Activated CD8-positive, alpha-beta T cell treated with anti-CD3 and anti-CD28 coated beads, Interleukin-2, amount 10 ng/mL, durations not matched to agents 7 days and 5 days (primary cell): ENCODE measurements at regions not wholly inside any gene's neighbourhood (a gene's known extent, or its start where the extent isn't known, plus 50 kb on each side); places are given as distances from the start of the nearest gene placed in this dataset.

Source experiments
- ATAC-seq: fragments of 150-1000 bp; cut with Tn5 transposase; one replicate; pipeline ENCODE4 v1.10.0; 2021; ENCODE audit warnings: moderate library complexity
- CTCF ChIA-PET: fragments of 350-600 bp; sonication (Branson Sonifier 250); formaldehyde crosslinking; loops from one replicate; lab custom pipeline; 2021; ENCODE audit warnings: antibody characterized with exemption; lab: Charles Lee
- POLR2A ChIA-PET: fragments of 350-600 bp; sonication (Branson Sonifier 250); formaldehyde crosslinking; loops from one replicate; lab custom pipeline; 2021; ENCODE audit warnings: antibody characterized with exemption; lab: Charles Lee
- DNase-seq: peaks from one replicate; pipeline ENCODE4 v3.0.0-alpha.2; 2020
- H3K27ac Mint-ChIP-seq: one replicate; pipeline ENCODE4 v1.8.0; 2021; ENCODE audit warnings: mild to moderate bottlenecking, mixed read lengths
- H3K27me3 Mint-ChIP-seq: one replicate; pipeline ENCODE4 v1.8.0; 2021; ENCODE audit warnings: low read depth, mixed read lengths
- H3K36me3 Mint-ChIP-seq: one replicate; pipeline ENCODE4 v1.8.0; 2021; ENCODE audit warnings: low read depth, mixed read lengths
- H3K4me1 Mint-ChIP-seq: one replicate; pipeline ENCODE4 v1.8.0; 2021; ENCODE audit warnings: low read depth, mixed read lengths
- H3K4me3 Mint-ChIP-seq: one replicate; pipeline ENCODE4 v1.8.0; 2021; ENCODE audit warnings: mild to moderate bottlenecking, mixed read lengths
- H3K9me3 Mint-ChIP-seq: one replicate; pipeline ENCODE4 v1.8.0; 2022; ENCODE audit warnings: mixed read lengths; ENCODE audit not compliant: insufficient read depth

GRCh38 chr14:100667656-100668055 is 59.0 kb upstream of the DLK1 start:
- POLR2A ChIA-PET: interaction anchor here (0.6 kb wide), 1 partner anchor 22 kb away, joined by 3 read pairs; no protein-coding TSS in a partner anchor
- CTCF ChIA-PET: no interaction called here
- H3K36me3 Mint-ChIP-seq: no peaks in the 10 kb centered on the region

GRCh38 chr14:100668352-100668751 is 58.3 kb upstream of the DLK1 start:
- ChIA-PET POLR2A (interaction anchor here (0.6 kb wide), 1 partner anchor 23 kb away, joined by 3 read pairs; no protein-coding TSS in a partner anchor), CTCF (no interaction called here)
- no peak overlapping the region for H3K4me3 Mint-ChIP-seq
- H3K27me3 Mint-ChIP-seq: peaks cover 29% of the 10 kb centered on the region
- no peak for DNase-seq
- H3K9me3 Mint-ChIP-seq: no peaks in the 10 kb centered on the region
- ATAC-seq: no peak
- H3K27ac Mint-ChIP-seq: no peak overlapping the region
- no peaks in the 10 kb centered on the region for H3K36me3 Mint-ChIP-seq
- no peaks in the 10 kb centered on the region for H3K4me1 Mint-ChIP-seq

More at GRCh38 chr14:100667656-100668055, 59.0 kb upstream of the DLK1 start:
- Mint-ChIP-seq H3K27me3 (peaks cover 22% of the 10 kb centered on the region), H3K9me3 (no peaks in the 10 kb centered on the region), H3K4me3 (no peak overlapping the region), H3K27ac (no peak overlapping the region), H3K4me1 (peaks cover 6% of the 10 kb centered on the region)
- no peak for ATAC-seq
- DNase-seq: no peak

- ChIA-PET POLR2A (no interaction called here), CTCF (no interaction called here)
- no peaks in the 10 kb centered on the region for H3K36me3 Mint-ChIP-seq
- DNase-seq (no peak), ATAC-seq (no peak)
- no peak overlapping the region for H3K27ac Mint-ChIP-seq
- H3K9me3 Mint-ChIP-seq: no peaks in the 10 kb centered on the region
- no peaks in the 10 kb centered on the region for H3K4me1 Mint-ChIP-seq
- H3K4me3 Mint-ChIP-seq: no peak overlapping the region
- peaks cover 35% of the 10 kb centered on the region for H3K27me3 Mint-ChIP-seq
These were observed 57.7 kb upstream of the DLK1 start for GRCh38 chr14:100669011-100669412.

GRCh38 chr14:100669468-100669867 is 57.2 kb upstream of the DLK1 start:
- DNase-seq (no peak), ATAC-seq (no peak)
- no peak overlapping the region for H3K4me3 Mint-ChIP-seq
- H3K36me3 Mint-ChIP-seq: no peaks in the 10 kb centered on the region
- ChIA-PET CTCF (no interaction called here), POLR2A (no interaction called here)
- no peak overlapping the region for H3K27ac Mint-ChIP-seq
- no peaks in the 10 kb centered on the region for H3K4me1 Mint-ChIP-seq
- H3K9me3 Mint-ChIP-seq: no peaks in the 10 kb centered on the region
- peaks cover 38% of the 10 kb centered on the region for H3K27me3 Mint-ChIP-seq

DNA sequence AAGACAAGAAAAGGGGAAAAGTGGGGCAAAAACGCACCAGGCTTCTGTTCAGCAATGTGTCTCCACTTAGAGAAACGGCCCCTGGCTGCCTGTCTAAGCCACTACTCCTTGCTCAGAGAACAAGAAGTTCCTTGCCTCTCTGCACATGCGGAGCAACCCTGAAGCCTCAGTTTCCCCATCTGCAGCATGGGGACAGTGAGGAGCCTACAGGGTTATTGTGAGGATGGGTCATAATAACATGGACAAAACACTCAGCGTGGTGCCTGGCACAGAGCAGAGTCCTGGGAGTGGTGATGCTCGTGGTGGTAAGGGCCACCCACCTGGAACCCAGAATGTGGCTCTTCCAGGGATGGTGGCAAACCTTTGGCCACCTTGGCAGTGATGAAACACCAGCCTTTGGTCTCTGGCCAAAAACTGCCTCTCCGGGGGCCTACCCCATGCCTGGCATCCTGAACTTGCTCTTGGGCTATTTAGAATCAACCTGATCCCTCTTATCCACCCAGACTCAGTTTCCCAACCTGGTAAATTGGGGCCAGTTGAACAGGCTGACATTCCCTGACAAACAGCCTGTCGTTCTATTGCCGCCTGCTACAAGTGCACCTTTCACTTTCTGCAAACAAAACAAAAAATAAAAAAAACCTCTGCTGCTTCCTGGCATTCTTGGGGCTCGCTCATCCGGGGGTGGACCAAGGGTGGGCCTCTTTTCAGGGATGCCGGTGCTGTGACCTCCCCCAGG is 56.5 kb upstream of the DLK1 start:
- ChIA-PET POLR2A (no interaction called here), CTCF (no interaction called here)
- Mint-ChIP-seq H3K27ac (no peak overlapping the region), H3K27me3 (peaks cover 37% of the 10 kb centered on the region), H3K36me3 (no peaks in the 10 kb centered on the region), H3K4me3 (no peak overlapping the region), H3K9me3 (no peaks in the 10 kb centered on the region), H3K4me1 (no peaks in the 10 kb centered on the region)
- no peak for ATAC-seq
- DNase-seq: no peak

DNA sequence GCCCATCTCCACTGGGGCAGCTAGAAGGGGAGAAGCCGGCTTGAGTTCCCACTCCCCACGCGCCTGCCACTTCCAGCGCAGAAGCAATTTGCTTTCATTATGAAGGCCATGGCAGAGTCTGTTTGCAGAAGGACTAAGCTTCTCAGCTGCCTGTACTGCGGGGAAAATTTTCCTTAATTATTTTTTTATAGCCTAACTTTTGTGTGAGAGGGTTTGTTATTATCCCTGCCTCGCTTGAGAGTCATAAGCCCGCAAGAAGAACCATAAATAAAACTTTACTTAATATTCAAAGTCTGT is 56.0 kb upstream of the DLK1 start:
- CTCF ChIA-PET: interaction anchor here (1.0 kb wide), 1 partner anchor 8 kb away, joined by 3 read pairs; no protein-coding TSS in a partner anchor

GRCh38 chr14:100671386-100671901 is 55.2 kb upstream of the DLK1 start:
- CTCF ChIA-PET: interaction anchor here (1.0 kb wide), 2 partner anchors 9 to 283 kb away, joined by 3 read pairs; no protein-coding TSS in a partner anchor
- H3K4me3 Mint-ChIP-seq: no peak overlapping the region
- no peaks in the 10 kb centered on the region for H3K9me3 Mint-ChIP-seq
- no peaks in the 10 kb centered on the region for H3K36me3 Mint-ChIP-seq
- no peak overlapping the region for H3K27ac Mint-ChIP-seq
- peaks cover 34% of the 10 kb centered on the region for H3K27me3 Mint-ChIP-seq
- DNase-seq: no peak
- no peaks in the 10 kb centered on the region for H3K4me1 Mint-ChIP-seq
- no peak for ATAC-seq
- POLR2A ChIA-PET: no interaction called here

More for the DNA sequence above, 56.0 kb upstream of the DLK1 start:
- Mint-ChIP-seq H3K4me3 (no peak overlapping the region), H3K4me1 (no peaks in the 10 kb centered on the region), H3K27me3 (peaks cover 34% of the 10 kb centered on the region), H3K27ac (no peak overlapping the region), H3K36me3 (no peaks in the 10 kb centered on the region), H3K9me3 (no peaks in the 10 kb centered on the region)
- no peak for ATAC-seq
- POLR2A ChIA-PET: no interaction called here
- DNase-seq: no peak

DNA sequence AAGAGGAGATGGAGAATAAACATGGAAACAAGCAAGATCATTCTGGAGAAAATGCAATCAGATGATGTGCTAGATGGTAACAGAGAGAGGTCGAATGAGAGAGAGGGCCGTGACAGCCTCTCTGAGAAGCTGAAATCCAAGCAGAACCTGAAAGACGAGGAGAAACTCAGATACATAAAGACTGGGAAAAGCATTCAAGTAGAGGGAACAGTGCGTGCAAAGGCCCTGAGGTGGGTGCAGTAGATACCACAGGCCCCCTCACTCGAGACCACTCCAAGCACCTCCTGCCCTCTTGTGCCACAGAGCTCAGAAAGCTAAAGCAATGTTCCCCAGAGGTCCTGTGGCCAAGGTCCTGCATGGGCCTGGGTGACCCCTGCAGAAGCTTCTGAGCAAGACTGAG is 54.8 kb upstream of the DLK1 start:
- no peaks in the 10 kb centered on the region for H3K36me3 Mint-ChIP-seq
- ChIA-PET POLR2A (no interaction called here), CTCF (interaction anchor here (1.0 kb wide), 2 partner anchors 9 to 284 kb away, joined by 3 read pairs; no protein-coding TSS in a partner anchor)
- ATAC-seq (no peak), DNase-seq (no peak)
- H3K27me3 Mint-ChIP-seq: peaks cover 34% of the 10 kb centered on the region
- no peak overlapping the region for H3K4me3 Mint-ChIP-seq
- no peaks in the 10 kb centered on the region for H3K4me1 Mint-ChIP-seq
- no peaks in the 10 kb centered on the region for H3K9me3 Mint-ChIP-seq
- H3K27ac Mint-ChIP-seq: no peak overlapping the region

- Mint-ChIP-seq H3K27me3 (peaks cover 34% of the 10 kb centered on the region), H3K36me3 (no peaks in the 10 kb centered on the region), H3K4me1 (no peaks in the 10 kb centered on the region), H3K27ac (no peak overlapping the region), H3K4me3 (no peak overlapping the region), H3K9me3 (no peaks in the 10 kb centered on the region)
- CTCF ChIA-PET: interaction anchor here (1.0 to 1.5 kb wide), 4 partner anchors 9 to 28 kb away, joined by 3 to 5 read pairs (median 4); no protein-coding TSS in a partner anchor
- DNase-seq (no peak), ATAC-seq (no peak)
- POLR2A ChIA-PET: no interaction called here
These were observed 53.4 kb upstream of the DLK1 start for GRCh38 chr14:100673085-100673806.

DNA sequence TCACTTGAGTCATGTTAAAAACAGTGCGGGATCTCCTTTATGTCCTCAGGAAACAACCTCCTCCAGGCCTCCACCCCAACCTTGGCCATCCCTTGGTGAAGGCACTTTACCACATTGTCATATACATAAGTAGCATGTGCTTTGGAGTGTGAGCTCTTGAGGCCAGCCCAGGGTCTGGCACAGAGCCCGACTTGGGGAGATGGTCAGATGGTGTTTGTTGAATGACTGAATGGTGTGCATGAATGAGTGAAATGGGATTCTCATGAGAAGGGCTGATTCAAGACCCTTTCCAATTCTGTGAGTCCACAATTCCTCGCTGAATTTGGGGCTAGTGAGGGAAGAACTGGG is 52.9 kb upstream of the DLK1 start:
- H3K27ac Mint-ChIP-seq: no peak overlapping the region
- CTCF ChIA-PET: interaction anchor here (0.7 to 1.5 kb wide), 4 partner anchors 9 to 149 kb away, joined by 3 to 5 read pairs (median 4); no protein-coding TSS in a partner anchor
- H3K27me3 Mint-ChIP-seq: peaks cover 34% of the 10 kb centered on the region
- DNase-seq (no peak), ATAC-seq (no peak)
- H3K36me3 Mint-ChIP-seq: no peaks in the 10 kb centered on the region
- H3K4me3 Mint-ChIP-seq: no peak overlapping the region
- H3K4me1 Mint-ChIP-seq: no peaks in the 10 kb centered on the region
- POLR2A ChIA-PET: no interaction called here
- H3K9me3 Mint-ChIP-seq: no peaks in the 10 kb centered on the region

- ATAC-seq: no peak
- Mint-ChIP-seq H3K4me1 (no peaks in the 10 kb centered on the region), H3K36me3 (no peaks in the 10 kb centered on the region), H3K27me3 (peaks cover 32% of the 10 kb centered on the region), H3K9me3 (no peaks in the 10 kb centered on the region), H3K4me3 (no peak overlapping the region), H3K27ac (no peak overlapping the region)
- ChIA-PET POLR2A (no interaction called here), CTCF (interaction anchor here (0.7 kb wide), 1 partner anchor 150 kb away, joined by 3 read pairs; no protein-coding TSS in a partner anchor)
- no peak for DNase-seq
These were observed 52.3 kb upstream of the DLK1 start for GRCh38 chr14:100674428-100674827.
